Esophagus muscularis mucosa (tissue), 4 donors: ENCODE measurements at regions not wholly inside any gene's neighbourhood (a gene's known extent, or its start where the extent isn't known, plus 50 kb on each side); places are given as distances from the start of the nearest gene placed in this dataset.

Experiments used
- DNase-seq: peaks from one replicate; pipeline ENCODE4 v3.0.0-alpha.2; 2017; ENCODE audit errors: extremely low spot score
- H3K27ac ChIP-seq, 4 donors: fragments of 200-600 bp; sonication (generic); replicated peaks in 1 of 4; 1 replicate in 3 of 4; 2 replicates in 1 of 4; pipeline ENCODE4 v1.5.1; 2016 to 2019; ENCODE audit warnings: mild to moderate bottlenecking in 1 of 4
- H3K27me3 ChIP-seq, 4 donors: fragments of 200-600 bp; sonication (generic); one replicate each; pipeline versions ENCODE4 v1.5.1 to v1.6.0; 2016 to 2019
- H3K36me3 ChIP-seq, 4 donors: fragments of 200-600 bp; sonication (generic); one replicate each; pipeline ENCODE4 v1.5.1; 2016 to 2019
- H3K4me1 ChIP-seq, 4 donors: fragments of 200-600 bp; sonication (generic); one replicate each; pipeline ENCODE4 v1.5.1; 2016 to 2019
- H3K4me3 ChIP-seq, 4 donors: fragments of 200-600 bp; sonication (generic); 1 replicate in 2 of 4; 2 replicates in 2 of 4; pipeline ENCODE4 v1.5.1; 2016 to 2019; ENCODE audit warnings: mild to moderate bottlenecking in 4 of 4, moderate library complexity in 1 of 4
- H3K9me3 ChIP-seq, 4 donors: fragments of 200-600 bp; sonication (generic); 1 replicate in 3 of 4; 2 replicates in 1 of 4; pipeline ENCODE4 v1.5.1; 2016 to 2019
- EP300 ChIP-seq: sonication (generic); formaldehyde crosslinking; IDR thresholded peaks from one replicate; pipeline ENCODE4 v1.6.1; 2017; ENCODE audit warnings: antibody characterized with exemption
- POLR2A ChIP-seq: fragments of 450-650 bp; IDR thresholded peaks from one replicate; pipeline ENCODE4 v1.6.1; 2017; ENCODE audit warnings: antibody characterized with exemption, moderate library complexity, mild to moderate bottlenecking, low read depth
- POLR2AphosphoS5 ChIP-seq, 2 donors: sonication (generic); formaldehyde crosslinking; IDR thresholded peaks; one replicate each; pipeline ENCODE4 v1.6.1; 2017; ENCODE audit warnings: antibody characterized with exemption in 2 of 2
- WGBS: methylation state at CpG from one replicate; pipeline ENCODE4 v1.1.5; 2018; 5-methylcytosine and 5-hydroxymethylcytosine counted together
- intact Hi-C: fragments of 100-400 bp; cut with DNase I; formaldehyde crosslinking; loops from one replicate; pipeline ENCODE4 v1.15.1; 2023
- TF ChIP-seq, protein P1 (sequence below), 3 experiments: fragments of 200-600 bp in 2 of 3; fragments of 450-650 bp in 1 of 3; sonication (generic) in 2 of 3; IDR thresholded peaks; one replicate each; pipeline ENCODE4 v1.5.1; 2017 to 2019; ENCODE audit warnings: antibody characterized with exemption in 3 of 3, mild to moderate bottlenecking in 2 of 3, moderate library complexity in 1 of 3

DNA sequence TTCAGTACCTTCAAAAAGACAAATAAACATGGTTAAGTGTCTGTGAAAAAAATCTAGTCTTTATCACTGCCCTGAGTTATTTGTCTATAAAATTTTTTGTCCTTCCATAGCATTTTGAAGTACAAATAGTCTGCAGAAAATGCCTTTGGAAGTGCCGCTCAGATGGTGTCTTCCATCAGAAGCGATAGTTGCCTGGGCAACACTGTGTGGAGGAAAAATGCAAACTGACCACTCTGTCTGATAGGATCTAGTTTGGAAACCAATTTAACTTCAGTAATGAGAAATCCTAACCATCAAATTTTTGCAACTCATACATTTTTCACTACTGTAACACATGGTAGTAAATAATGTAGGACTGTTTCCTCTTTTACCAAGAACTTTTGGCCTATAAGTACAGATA lies 449.9 kb downstream of the PRELID2 start:
- Histone ChIP-seq H3K36me3 (no peaks in the 10 kb centered on the region), H3K4me1 (no peaks in the 10 kb centered on the region), H3K27me3 (no peaks in the 10 kb centered on the region), H3K27ac (no peak overlapping the region), H3K4me3 (no peak overlapping the region), H3K9me3 (peaks cover 0 to 14% (median 10%) of the 10 kb centered on the region in 4 donors)
- TF ChIP-seq, protein P1, sequence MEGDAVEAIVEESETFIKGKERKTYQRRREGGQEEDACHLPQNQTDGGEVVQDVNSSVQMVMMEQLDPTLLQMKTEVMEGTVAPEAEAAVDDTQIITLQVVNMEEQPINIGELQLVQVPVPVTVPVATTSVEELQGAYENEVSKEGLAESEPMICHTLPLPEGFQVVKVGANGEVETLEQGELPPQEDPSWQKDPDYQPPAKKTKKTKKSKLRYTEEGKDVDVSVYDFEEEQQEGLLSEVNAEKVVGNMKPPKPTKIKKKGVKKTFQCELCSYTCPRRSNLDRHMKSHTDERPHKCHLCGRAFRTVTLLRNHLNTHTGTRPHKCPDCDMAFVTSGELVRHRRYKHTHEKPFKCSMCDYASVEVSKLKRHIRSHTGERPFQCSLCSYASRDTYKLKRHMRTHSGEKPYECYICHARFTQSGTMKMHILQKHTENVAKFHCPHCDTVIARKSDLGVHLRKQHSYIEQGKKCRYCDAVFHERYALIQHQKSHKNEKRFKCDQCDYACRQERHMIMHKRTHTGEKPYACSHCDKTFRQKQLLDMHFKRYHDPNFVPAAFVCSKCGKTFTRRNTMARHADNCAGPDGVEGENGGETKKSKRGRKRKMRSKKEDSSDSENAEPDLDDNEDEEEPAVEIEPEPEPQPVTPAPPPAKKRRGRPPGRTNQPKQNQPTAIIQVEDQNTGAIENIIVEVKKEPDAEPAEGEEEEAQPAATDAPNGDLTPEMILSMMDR (IDR thresholded peaks at IDR 0.05) = no peak
- TF ChIP-seq EP300 (no peak), POLR2A (no peak), POLR2AphosphoS5 (IDR thresholded peaks at IDR 0.05) (no peak)
- DNase-seq = no peak
- 100% methylated on average over 2 of the region's 2 CpGs for WGBS
- intact Hi-C loops = no loop called here

DNA sequence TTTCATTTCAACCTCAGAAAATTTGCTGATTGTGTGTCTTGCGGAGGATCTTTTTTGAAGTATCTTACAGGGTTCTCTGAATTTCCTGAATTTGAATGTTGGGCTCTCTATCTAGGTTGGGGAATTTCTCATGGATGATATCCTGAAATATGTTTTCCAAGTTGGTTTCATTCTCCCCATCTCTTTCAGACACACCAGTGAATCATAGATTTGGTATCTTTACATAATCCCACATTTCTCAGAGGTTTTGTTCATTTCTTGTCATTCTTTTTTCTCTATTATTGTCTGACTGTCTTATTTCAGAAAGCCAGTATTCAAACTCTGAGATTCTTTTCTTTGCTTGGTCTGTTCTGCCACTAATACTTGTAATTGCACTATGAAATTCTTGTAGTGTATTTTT lies 456.9 kb downstream of the PRELID2 start:
- no peak for DNase-seq
- Histone ChIP-seq H3K36me3 (no peaks in the 10 kb centered on the region), H3K9me3 (peaks cover 0 to 60% (median 44%) of the 10 kb centered on the region in 4 donors), H3K4me1 (no peaks in the 10 kb centered on the region), H3K4me3 (no peak overlapping the region), H3K27me3 (no peaks in the 10 kb centered on the region), H3K27ac (no peak overlapping the region)
- TF ChIP-seq, protein P1 (IDR thresholded peaks at IDR 0.05) = no peak
- TF ChIP-seq POLR2A (no peak), POLR2AphosphoS5 (IDR thresholded peaks at IDR 0.05) (no peak), EP300 (no peak)
- WGBS = 85% methylated on average over 1 of the region's 1 CpG
- intact Hi-C loops = no loop called here

DNA sequence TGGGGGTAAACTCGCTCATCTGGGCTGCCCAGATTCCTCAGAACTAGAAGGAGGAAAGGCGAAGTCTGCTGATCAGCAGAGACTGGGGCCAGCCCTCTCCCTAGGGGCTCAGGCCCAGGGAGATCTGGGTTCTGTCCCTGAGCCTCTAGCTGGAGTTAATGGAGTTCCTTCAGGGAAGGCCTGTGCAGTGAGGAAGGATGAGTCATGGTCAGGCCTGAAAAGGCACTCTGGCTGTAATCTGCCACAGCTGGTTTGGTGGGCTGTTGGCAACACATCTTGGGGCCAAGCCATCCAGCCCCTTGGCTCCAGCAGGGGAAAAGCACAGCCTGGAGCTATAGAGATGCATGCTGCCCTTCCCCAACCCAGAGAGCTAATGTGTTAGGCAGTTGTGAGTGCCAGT lies 459.6 kb downstream of the PRELID2 start:
- TF ChIP-seq, protein P1 (IDR thresholded peaks at IDR 0.05) = no peak
- TF ChIP-seq POLR2A (no peak), POLR2AphosphoS5 (IDR thresholded peaks at IDR 0.05) (no peak), EP300 (no peak)
- H3K9me3 ChIP-seq = peaks cover 0 to 57% (median 40%) of the 10 kb centered on the region in 4 donors
- WGBS = 94% methylated on average over 2 of the region's 2 CpGs

DNA sequence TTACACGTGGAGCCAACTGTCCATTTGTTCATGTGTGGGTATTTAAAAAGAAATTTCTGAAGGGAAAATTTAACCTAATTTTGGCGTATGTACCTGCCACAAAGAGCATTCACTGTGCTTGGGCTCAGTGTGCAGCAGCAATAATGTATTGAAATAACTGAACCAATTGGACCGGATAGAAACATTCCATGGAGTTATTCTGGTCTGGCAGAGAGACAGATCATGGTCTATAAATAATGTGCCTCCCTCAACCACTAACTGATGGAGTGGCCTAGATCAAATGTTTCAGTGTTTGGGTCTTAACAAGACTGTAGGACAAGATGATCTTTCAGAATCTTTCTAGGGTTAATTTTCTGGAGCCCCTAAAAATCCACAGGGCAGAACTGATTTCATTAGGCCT lies 469.7 kb downstream of the PRELID2 start:
- 68% methylated on average over 3 of the region's 3 CpGs for WGBS
- no peak overlapping the region for H3K4me3 ChIP-seq
- no peaks in the 10 kb centered on the region for H3K27me3 ChIP-seq
- no peak for DNase-seq
- H3K4me1 ChIP-seq = no peaks in the 10 kb centered on the region
- no peak overlapping the region for H3K27ac ChIP-seq
- peaks cover 0 to 10% (median 0%) of the 10 kb centered on the region in 4 donors for H3K9me3 ChIP-seq
- intact Hi-C loops = no loop called here
- H3K36me3 ChIP-seq = no peaks in the 10 kb centered on the region
- TF ChIP-seq POLR2AphosphoS5 (IDR thresholded peaks at IDR 0.05) (no peak), EP300 (no peak), POLR2A (no peak)
- TF ChIP-seq, protein P1 (IDR thresholded peaks at IDR 0.05) = no peak

More for the DNA sequence above, 459.6 kb downstream of the PRELID2 start:
- H3K36me3 ChIP-seq = no peaks in the 10 kb centered on the region
- no peaks in the 10 kb centered on the region for H3K4me1 ChIP-seq
- H3K27ac ChIP-seq = no peak overlapping the region
- intact Hi-C loops = no loop called here
- H3K4me3 ChIP-seq = no peak overlapping the region
- no peaks in the 10 kb centered on the region for H3K27me3 ChIP-seq
- DNase-seq = no peak

DNA sequence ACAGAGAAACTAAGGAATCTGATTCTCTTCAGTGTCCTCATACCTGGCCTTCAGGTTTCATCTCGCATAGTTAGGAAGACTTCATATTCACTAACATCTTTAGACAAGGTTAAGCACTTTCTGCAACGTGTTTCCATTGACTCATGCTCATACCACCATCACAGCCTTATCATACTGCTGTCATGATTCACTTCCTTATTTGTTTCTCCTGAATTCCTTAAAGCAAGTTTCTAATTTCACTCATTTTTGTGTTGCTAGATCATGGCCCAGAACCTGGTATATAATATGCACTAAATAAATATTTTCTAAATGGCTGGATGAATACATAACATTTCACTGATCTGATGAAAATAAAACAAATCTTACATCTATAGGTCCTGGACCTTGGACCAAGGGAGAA lies 472.9 kb downstream of the PRELID2 start:
- Histone ChIP-seq H3K36me3 (no peaks in the 10 kb centered on the region), H3K27me3 (no peaks in the 10 kb centered on the region), H3K4me1 (no peaks in the 10 kb centered on the region), H3K27ac (no peak overlapping the region), H3K4me3 (no peak overlapping the region), H3K9me3 (peaks cover 0 to 10% (median 2%) of the 10 kb centered on the region in 4 donors)
- TF ChIP-seq POLR2A (no peak), EP300 (no peak), POLR2AphosphoS5 (IDR thresholded peaks at IDR 0.05) (no peak)
- TF ChIP-seq, protein P1 (IDR thresholded peaks at IDR 0.05) = no peak
- WGBS = 76% methylated on average over 2 of the region's 2 CpGs
- DNase-seq = no peak
- intact Hi-C loops = no loop called here
